ENCODE measurements at regions not wholly inside any gene's neighbourhood (a gene's known extent, or its start where the extent isn't known, plus 50 kb on each side); places are given as distances from the start of the nearest gene placed in this dataset.

- no peak for ATAC-seq
- no peak for DNase-seq
These were observed 55.4 kb downstream of the XCL1 start for GRCh38 chr1:168631671-168632400.

DNA sequence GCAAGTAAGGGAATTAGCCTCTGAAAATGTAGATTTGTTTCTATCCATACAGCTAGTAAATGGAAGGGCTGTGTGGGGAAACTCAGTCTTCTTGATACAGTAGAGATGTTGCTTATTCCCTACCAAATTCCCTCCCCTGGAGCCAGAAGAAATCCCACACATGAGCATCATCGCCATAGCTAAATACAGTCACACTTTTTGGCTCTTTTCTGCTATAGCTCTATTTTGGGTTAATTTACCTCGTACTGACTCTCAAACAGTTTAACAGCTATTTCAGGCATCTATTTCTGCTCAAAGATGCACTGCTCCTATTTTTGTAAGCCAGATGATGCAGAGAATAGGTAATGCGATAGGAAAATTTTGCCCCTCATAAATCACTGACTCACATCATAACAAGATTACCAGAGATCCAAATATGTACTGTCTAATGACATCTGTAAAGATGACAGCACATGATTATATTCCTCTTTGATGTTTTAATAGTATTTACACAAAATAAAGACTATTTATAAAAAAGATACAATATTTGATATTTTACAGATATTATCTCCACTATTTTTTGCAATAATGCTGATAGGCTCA is 58.6 kb downstream of the XCL1 start:
- DNase-seq (no peak), ATAC-seq (no peak)

GRCh38 chr1:168636200-168636599 is 59.8 kb downstream of the XCL1 start:
- no peak for ATAC-seq
- no peak for DNase-seq

GRCh38 chr1:168636642-168637111 is 60.3 kb downstream of the XCL1 start:
- ATAC-seq (no peak), DNase-seq (no peak)

DNA sequence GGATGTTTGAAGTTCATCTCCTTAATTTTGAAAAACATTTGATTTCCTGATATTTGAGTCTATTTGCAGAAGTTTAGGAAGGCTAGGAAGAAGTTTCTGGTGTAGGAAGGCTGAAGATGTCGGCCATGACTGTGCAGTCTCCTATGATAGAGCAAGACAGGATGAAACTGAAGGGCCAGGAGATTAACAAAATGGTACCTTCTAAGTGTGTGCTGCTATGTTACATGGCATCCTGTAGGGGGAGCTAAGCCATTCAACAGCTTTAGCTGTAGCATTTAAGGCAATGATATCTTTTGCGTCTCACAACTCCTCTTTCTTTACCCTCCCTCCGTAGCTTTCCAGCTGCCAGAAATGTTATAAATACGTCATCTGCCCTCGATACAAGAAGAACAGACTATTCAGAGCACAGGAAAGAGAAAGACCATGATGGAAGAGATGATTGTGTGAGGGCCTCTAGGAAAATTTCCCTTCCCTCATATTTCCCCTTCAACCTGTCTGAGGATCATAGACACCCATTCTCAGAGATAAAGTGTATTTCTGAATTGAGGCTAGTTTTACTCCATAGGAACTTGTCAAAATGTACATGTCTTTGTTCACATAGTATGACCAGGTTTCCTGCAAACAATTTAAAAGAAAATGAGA is 61.1 kb downstream of the XCL1 start:
- DNase-seq (no peak), ATAC-seq (no peak)

GRCh38 chr1:168638884-168639283 is 62.5 kb downstream of the XCL1 start:
- ATAC-seq (no peak), DNase-seq (no peak)

- ATAC-seq (peak; percentile 49), DNase-seq (no peak)
These were observed 63.8 kb downstream of the XCL1 start for GRCh38 chr1:168640182-168640581.

DNA sequence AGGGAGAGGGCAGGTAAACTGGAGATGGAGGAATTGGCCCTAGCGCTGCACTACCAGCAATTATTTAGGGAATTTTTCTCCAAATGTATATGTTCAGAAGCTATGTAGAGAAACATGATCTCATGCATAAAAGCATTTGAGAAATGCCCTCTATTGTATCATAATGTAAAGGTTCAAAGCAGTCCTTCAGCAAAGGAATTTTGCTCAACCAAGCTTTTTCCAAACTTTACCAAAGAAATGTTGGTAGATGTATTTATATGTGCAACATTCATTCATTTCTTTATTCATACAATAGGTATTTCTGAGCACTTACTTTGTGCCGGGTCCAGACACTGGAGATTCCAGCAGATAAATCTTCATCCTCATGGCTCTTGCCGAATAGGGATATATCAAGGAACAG is 64.4 kb downstream of the XCL1 start:
- ATAC-seq (no peak), DNase-seq (no peak)

GRCh38 chr1:168643152-168643551 is 66.7 kb downstream of the XCL1 start:
- no peak for ATAC-seq

More at GRCh38 chr1:168643152-168643551, 66.7 kb downstream of the XCL1 start:
- DNase-seq, result no peak

Measured in stimulated activated naive CD8-positive, alpha-beta T cell treated with anti-CD3 and anti-CD28 coated beads, Interleukin-15, Interleukin-2, amounts not matched to agents 100 U/mL and 50 U/mL, for 24 hours (primary cell).